Activated naive CD4-positive, alpha-beta T cell treated with anti-CD3 and anti-CD28 coated beads for 36 hours (primary cell): ENCODE measurements at regions not wholly inside any gene's neighbourhood (a gene's known extent, or its start where the extent isn't known, plus 50 kb on each side); places are given as distances from the start of the nearest gene placed in this dataset.

Source experiments
- CTCF ChIA-PET: fragments of 350-600 bp; sonication (Branson Sonifier 250); formaldehyde crosslinking; loops from one replicate; lab custom pipeline; 2021; ENCODE audit warnings: antibody characterized with exemption; lab: Charles Lee
- DNase-seq: peaks from one replicate; pipeline ENCODE4 v3.0.0-alpha.2; 2020
- H3K27ac Mint-ChIP-seq: one replicate; pipeline ENCODE4 v1.8.0; 2021; ENCODE audit warnings: mild to moderate bottlenecking, mixed read lengths
- H3K27me3 Mint-ChIP-seq: one replicate; pipeline ENCODE4 v1.8.0; 2021; ENCODE audit warnings: low read depth, mixed read lengths
- H3K36me3 Mint-ChIP-seq: one replicate; pipeline ENCODE4 v1.8.0; 2021; ENCODE audit warnings: low read depth, mixed read lengths
- H3K4me1 Mint-ChIP-seq: one replicate; pipeline ENCODE4 v1.8.0; 2021; ENCODE audit warnings: low read depth, mixed read lengths
- H3K4me3 Mint-ChIP-seq: one replicate; pipeline ENCODE4 v1.8.0; 2021; ENCODE audit warnings: mild to moderate bottlenecking, moderate library complexity, mixed read lengths
- H3K9me3 Mint-ChIP-seq: one replicate; pipeline ENCODE4 v1.8.0; 2021; ENCODE audit warnings: mixed read lengths
- intact Hi-C: fragments of 100-400 bp; cut with micrococcal nuclease; formaldehyde crosslinking; loops from one replicate; pipeline ENCODE4 v1.15.1; 2023

DNA sequence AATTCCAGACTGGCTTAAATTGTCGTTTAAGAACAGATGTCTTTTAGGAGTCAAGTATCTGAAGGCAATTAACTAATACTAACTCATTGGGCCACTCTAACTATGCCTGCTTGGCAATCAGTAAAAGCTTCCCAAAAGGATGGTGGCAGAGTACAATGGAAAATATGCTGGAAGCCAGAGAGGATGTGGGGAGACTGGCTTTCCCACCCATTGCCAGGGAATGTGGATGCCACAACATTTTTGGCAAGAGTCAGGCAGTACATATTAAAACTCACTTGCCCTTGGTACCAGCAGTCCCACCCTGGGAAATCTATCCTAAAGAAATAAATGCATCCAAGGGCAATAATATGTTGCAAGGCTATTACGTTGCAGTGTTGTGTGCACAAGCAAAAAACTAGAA lies 74.0 kb upstream of the FZD7 start:
- Mint-ChIP-seq H3K9me3 (no peaks in the 10 kb centered on the region), H3K27ac (no peak overlapping the region), H3K4me1 (no peaks in the 10 kb centered on the region), H3K36me3 (no peaks in the 10 kb centered on the region), H3K27me3 (no peaks in the 10 kb centered on the region), H3K4me3 (no peak overlapping the region)
- CTCF ChIA-PET, result interaction anchor here (1.0 kb wide), 1 partner anchor 9 kb away, joined by 4 read pairs; no protein-coding TSS in a partner anchor
- no peak for DNase-seq
- intact Hi-C loops, result no loop called here

DNA sequence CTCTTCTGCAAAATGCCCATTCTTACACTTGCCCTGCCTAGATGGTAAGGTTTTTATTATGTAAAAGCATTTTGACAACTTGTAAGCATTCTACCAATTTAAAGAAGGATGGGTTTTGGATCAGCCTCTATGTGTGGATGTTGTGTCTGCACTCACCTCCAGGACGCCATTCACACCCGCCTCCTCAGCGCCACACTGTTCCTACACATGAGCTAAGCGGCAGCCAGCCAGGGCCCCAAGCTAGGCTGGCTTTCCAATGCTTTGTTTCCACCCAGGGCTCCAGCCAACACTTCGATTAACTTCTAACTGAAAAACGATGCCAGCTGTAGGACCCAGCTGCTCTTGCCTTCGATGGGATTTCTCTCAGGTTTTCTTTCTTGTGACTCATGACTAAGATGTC lies 73.3 kb upstream of the FZD7 start:
- intact Hi-C loops, result no loop called here
- Mint-ChIP-seq H3K27ac (no peak overlapping the region), H3K4me1 (no peaks in the 10 kb centered on the region), H3K36me3 (no peaks in the 10 kb centered on the region), H3K4me3 (no peak overlapping the region), H3K27me3 (no peaks in the 10 kb centered on the region), H3K9me3 (no peaks in the 10 kb centered on the region)
- CTCF ChIA-PET, result no interaction called here
- no peak for DNase-seq

DNA sequence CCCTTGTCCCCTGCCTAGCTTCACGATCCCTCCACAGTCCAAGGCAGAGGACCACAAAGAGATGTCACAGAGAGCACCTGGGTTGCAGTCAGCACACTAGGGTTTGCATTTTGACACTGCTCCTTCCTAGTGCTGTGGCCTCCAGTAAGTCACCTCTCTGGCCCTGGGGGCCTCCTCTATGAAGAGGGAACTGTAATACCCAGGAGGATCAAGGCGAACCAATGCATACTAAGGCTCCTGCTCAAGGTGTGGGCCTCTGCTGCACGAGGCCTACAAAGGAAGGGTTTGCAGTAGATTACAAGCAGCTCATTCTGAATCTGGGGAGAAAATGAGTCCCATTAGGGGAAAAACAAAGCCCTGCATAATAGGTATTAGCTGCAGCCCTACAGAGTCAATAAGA lies 72.3 kb upstream of the FZD7 start:
- no peaks in the 10 kb centered on the region for H3K36me3 Mint-ChIP-seq

DNA sequence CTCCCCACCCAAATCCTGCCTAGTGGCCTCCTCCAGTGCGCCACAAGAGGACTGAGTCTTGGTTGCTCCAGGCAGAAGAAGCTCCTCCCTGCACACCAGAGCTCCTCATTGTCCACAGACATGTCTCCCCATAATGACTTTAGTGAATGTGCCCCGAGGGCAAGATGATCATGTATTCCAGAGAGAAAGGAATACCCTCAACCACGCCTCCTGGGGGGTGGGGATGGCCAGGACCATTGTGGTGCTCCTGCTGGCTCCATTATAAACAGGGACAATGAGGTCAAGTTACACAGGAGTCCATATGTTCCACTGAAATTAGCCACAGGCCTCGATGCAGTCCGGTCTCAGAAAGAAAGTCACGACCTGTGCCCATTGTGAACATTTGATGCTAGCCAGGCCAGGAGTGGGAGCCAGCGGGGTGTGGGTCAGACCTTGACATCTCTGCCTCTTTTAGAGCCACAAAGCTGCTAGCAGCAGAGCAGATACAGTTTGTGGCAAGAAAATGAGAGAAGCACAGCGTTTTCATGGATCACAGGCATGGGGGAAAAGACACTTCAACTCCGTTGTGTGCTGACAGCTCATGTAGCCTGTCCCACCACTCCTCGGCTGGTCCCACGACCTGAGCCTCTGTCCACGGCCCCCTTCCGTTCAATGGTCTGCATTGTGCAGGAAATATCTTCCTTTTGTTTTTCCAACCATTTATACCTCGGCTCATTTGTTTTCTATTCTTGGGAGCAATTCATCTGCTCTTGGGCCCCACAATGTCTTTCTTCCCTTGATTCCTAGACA lies 70.7 kb upstream of the FZD7 start:
- Mint-ChIP-seq H3K4me1 (no peaks in the 10 kb centered on the region), H3K27me3 (no peaks in the 10 kb centered on the region), H3K9me3 (no peaks in the 10 kb centered on the region), H3K27ac (no peak overlapping the region), H3K4me3 (no peak overlapping the region), H3K36me3 (no peaks in the 10 kb centered on the region)
- no peak for DNase-seq
- intact Hi-C loops, result no loop called here
- CTCF ChIA-PET, result interaction anchor here (1.3 kb wide), 1 partner anchor 102 kb away, joined by 4 read pairs; no protein-coding TSS in a partner anchor

More for the DNA sequence above, 72.3 kb upstream of the FZD7 start:
- Mint-ChIP-seq H3K4me3 (no peak overlapping the region), H3K4me1 (no peaks in the 10 kb centered on the region), H3K27me3 (no peaks in the 10 kb centered on the region), H3K9me3 (no peaks in the 10 kb centered on the region), H3K27ac (no peak overlapping the region)
- CTCF ChIA-PET, result interaction anchor here (0.6 to 1.3 kb wide), 3 partner anchors 44 to 116 kb away, joined by 4 to 5 read pairs (median 4); no protein-coding TSS in a partner anchor
- DNase-seq, result no peak
- intact Hi-C loops, result no loop called here

DNA sequence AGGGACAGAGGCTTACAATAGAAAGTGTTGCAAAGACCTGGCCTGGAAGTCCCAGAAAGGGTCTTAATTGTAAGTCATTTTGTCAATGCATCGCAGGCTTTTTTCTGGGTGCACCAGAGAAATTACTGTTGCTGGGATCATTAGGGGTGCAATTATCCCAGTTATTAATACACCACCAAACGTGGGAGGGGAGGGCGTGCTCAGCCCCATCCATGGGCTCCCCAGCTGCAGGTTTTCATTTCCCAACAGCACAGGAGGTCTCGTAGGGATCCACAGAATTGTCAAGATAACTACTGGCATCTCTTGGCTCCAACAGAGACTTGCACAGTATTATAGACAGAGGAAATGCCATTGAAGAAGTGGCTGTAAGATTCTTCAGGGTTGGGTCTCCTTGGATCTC lies 69.6 kb upstream of the FZD7 start:
- Mint-ChIP-seq H3K9me3 (no peaks in the 10 kb centered on the region), H3K4me1 (no peaks in the 10 kb centered on the region), H3K4me3 (no peak overlapping the region), H3K27ac (peak overlapping the region; percentile 74), H3K27me3 (no peaks in the 10 kb centered on the region), H3K36me3 (no peaks in the 10 kb centered on the region)
- intact Hi-C loops, result loop anchor here (2.0 kb wide), 1 partner anchor 69 kb away; the partner anchor contains the start of gene FZD7
- CTCF ChIA-PET, result interaction anchor here (0.7 kb wide), 1 partner anchor 215 kb away, joined by 3 read pairs; no protein-coding TSS in a partner anchor
- DNase-seq, result no peak

DNA sequence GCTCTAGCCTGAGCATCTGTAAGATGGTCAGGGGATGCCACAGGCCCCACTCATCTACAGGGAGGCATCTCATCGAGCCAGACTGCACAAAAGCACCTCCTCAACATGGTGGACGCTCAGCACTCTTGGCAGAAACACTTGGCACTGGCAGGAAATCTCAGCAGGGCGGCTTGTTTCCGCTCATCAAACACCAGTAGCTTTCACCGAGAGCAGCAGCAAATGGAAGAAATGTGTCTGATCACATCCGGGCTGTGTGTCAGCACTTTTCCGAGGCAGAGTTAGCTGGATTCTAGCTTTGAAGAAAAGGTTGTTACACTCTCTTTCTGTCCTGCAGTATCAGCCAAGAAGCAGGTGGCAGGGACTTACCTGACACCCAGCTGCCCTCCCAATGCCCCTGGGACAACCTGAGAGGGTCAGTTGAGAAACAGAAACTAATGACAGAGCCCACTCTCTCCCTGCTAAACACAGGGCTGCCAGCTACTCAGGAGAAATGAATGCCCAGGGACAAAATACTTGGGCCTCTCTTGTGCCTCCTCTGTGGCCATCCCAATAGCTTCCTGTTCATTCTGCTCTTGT lies 68.9 kb upstream of the FZD7 start:
- Mint-ChIP-seq H3K27ac (peak overlapping the region; percentile 74), H3K9me3 (no peaks in the 10 kb centered on the region), H3K27me3 (no peaks in the 10 kb centered on the region), H3K4me1 (no peaks in the 10 kb centered on the region), H3K36me3 (no peaks in the 10 kb centered on the region), H3K4me3 (no peak overlapping the region)
- CTCF ChIA-PET, result interaction anchor here (0.7 to 1.3 kb wide), 3 partner anchors 13 to 222 kb away, joined by 3 read pairs; no protein-coding TSS in a partner anchor
- intact Hi-C loops, result loop anchor here (1.0 to 2.0 kb wide), 2 partner anchors 68 to 214 kb away; partner anchors contain the start of gene FZD7
- peak; percentile 53 for DNase-seq

DNA sequence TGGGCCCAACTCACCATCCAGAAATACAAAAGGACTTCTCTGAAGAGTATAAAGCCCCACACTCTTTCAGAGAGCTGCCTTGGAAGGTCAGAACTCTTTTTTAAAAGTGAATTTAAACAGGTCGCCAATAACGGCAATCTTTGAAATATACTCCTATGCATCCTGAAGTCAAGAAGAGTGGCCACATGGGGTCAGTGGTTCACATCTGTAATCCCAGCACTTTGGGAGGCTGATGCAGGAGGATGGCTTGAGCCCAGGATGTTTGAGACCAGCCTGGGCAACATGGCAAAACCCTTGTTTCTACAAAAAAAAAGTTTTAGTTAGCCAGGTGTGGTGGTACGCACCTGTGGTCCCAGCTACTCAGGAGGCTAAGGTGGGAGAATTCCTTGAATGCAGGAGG lies 68.1 kb upstream of the FZD7 start:
- no peaks in the 10 kb centered on the region for H3K27me3 Mint-ChIP-seq
- no peak overlapping the region for H3K4me3 Mint-ChIP-seq
- H3K27ac Mint-ChIP-seq, result no peak overlapping the region
- H3K4me1 Mint-ChIP-seq, result no peaks in the 10 kb centered on the region
- peak; percentile 8 for DNase-seq
- intact Hi-C loops, result loop anchor here (1.0 to 2.0 kb wide), 2 partner anchors 67 to 213 kb away; partner anchors contain the start of gene FZD7
- H3K9me3 Mint-ChIP-seq, result no peaks in the 10 kb centered on the region
- H3K36me3 Mint-ChIP-seq, result no peaks in the 10 kb centered on the region
- CTCF ChIA-PET, result interaction anchor here (0.7 to 1.3 kb wide), 5 partner anchors 12 to 990 kb away, joined by 3 read pairs; no protein-coding TSS in a partner anchor

DNA sequence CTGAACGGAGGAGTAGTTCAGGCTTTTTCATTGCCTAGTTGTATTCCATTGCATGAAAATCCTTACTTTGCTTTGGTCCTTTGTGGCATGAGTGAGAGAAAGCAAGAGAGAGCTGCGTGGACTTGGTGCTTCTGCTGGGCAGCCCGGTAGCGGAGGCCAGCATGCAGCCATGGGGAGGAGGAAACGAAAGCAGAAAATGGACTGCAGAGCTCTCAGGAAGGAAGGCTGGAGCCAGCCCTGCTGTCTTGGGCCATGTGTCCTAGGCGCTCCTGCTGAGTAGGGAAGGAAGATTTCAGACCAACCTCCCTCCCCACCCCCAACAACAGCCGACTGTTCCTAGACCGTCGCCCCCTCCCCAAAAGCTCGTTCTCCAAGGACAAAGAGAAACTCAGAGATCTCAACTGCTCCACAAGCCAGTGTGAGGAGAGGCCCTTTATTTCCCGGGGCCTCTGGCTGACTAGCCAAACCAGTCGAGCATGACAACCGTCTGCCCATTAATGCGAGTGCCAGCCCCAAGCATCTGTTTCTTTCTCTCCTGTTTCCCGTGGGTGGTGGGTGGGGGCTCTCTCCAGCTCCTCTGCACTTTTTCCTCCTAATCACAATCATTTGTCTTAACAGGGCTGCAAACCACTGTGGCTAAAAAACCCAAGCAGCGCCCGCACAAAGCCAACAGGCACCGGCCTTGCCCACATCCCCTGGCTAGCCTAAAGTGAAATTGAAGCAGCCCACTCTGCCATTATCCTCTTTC lies 66.8 kb upstream of the FZD7 start:
- H3K36me3 Mint-ChIP-seq, result no peaks in the 10 kb centered on the region
- no peak for DNase-seq
- H3K4me1 Mint-ChIP-seq, result no peaks in the 10 kb centered on the region
- CTCF ChIA-PET, result interaction anchor here (0.6 to 1.2 kb wide), 2 partner anchors 50 to 271 kb away, joined by 3 to 4 read pairs; no protein-coding TSS in a partner anchor
- H3K27me3 Mint-ChIP-seq, result no peaks in the 10 kb centered on the region
- H3K27ac Mint-ChIP-seq, result no peak overlapping the region
- intact Hi-C loops, result no loop called here
- H3K4me3 Mint-ChIP-seq, result no peak overlapping the region
- H3K9me3 Mint-ChIP-seq, result no peaks in the 10 kb centered on the region

DNA sequence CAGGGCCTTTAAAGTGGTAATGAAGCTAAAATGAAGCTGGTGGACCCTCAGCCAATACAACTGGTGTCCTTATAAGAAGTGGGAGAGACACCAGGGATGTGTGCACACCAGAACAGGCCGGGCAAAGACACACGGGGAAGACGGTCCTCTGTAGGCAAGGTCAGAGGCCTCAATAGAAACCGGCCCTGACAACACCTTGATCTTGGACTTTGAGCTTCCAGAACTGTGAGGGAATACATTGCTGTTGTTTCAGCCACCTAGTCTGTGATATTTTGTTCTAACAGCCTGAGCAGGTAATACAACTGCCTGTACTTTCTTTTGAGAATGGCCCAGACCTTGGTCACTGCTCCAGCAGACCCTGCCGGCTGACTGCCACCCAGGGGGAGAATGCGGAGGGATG lies 65.6 kb upstream of the FZD7 start:
- intact Hi-C loops, result no loop called here
- Mint-ChIP-seq H3K9me3 (no peaks in the 10 kb centered on the region), H3K27ac (no peak overlapping the region), H3K27me3 (no peaks in the 10 kb centered on the region), H3K4me3 (no peak overlapping the region), H3K36me3 (no peaks in the 10 kb centered on the region), H3K4me1 (no peaks in the 10 kb centered on the region)
- CTCF ChIA-PET, result no interaction called here
- DNase-seq, result no peak

DNA sequence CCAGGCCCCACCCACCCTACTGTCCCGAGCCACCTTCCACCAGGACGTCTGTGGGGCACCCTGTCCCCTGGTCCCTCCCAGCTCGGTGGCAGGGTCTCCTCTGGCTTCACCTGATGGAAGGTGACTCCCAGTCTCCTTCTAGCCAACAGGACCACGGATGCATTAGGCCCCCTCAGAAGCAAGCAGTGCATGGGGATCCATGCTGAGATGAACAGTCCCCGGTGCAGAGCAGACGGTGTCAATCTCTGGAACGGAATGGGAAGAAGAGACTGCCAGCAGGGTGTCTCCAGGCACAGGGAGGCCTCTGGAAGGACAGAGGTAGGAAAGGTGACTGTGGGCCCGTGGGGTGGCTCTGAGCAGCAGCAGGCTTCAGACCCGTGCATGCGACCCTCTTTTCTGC lies 65.2 kb upstream of the FZD7 start:
- Mint-ChIP-seq H3K4me1 (no peaks in the 10 kb centered on the region), H3K9me3 (no peaks in the 10 kb centered on the region), H3K27me3 (no peaks in the 10 kb centered on the region), H3K27ac (no peak overlapping the region), H3K36me3 (no peaks in the 10 kb centered on the region), H3K4me3 (no peak overlapping the region)
- intact Hi-C loops, result no loop called here
- CTCF ChIA-PET, result no interaction called here
- no peak for DNase-seq

DNA sequence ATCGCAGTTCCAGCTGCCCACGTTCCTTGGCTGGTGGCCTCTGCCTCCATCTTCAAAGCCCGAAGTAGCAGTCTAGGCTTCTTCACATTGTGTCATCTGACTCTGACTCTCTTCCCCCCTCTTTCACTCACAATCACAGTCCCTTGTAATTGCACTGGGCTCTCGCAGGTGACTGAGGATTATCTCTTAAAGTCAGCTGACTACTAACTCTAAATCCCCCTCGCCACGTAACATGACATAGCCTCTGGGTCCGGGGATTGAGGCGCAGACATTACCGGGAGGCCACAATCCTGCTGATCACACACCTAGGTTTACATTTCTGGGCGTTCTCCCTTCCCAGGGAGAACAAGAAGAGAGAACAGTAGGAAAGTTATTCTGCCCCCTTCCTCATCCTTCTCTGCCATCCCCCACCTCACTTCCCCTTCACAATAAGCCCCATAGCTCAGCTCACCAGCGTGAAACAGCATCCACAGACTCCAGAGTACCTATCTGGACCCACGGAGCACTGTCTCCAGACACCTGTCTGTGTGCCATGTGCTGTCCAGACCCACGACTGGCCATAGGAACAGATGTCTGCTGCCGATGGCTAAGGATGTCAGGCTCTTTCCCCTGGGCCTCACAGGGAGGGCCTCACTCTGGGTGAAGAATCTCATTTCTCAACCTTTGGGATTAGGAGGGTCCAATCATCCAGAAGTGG lies 64.3 kb upstream of the FZD7 start:
- intact Hi-C loops, result no loop called here
- H3K27me3 Mint-ChIP-seq, result no peaks in the 10 kb centered on the region

More for the DNA sequence above, 64.3 kb upstream of the FZD7 start:
- Mint-ChIP-seq H3K4me1 (no peaks in the 10 kb centered on the region), H3K4me3 (no peak overlapping the region), H3K36me3 (no peaks in the 10 kb centered on the region), H3K27ac (no peak overlapping the region), H3K9me3 (no peaks in the 10 kb centered on the region)
- CTCF ChIA-PET, result no interaction called here
- DNase-seq, result no peak
